Astrocyte of the spinal cord (primary cell): ENCODE measurements at regions not wholly inside any gene's neighbourhood (a gene's known extent, or its start where the extent isn't known, plus 50 kb on each side); places are given as distances from the start of the nearest gene placed in this dataset.

Source experiments
- DNase-seq: peaks from one replicate; pipeline ENCODE4 v3.0.0; 2011; ENCODE audit warnings: low read depth, low spot score
- H3K4me3 ChIP-seq: 2 replicates; pipeline ENCODE4 v1.5.1; 2011; ENCODE audit warnings: low read depth, mild to moderate bottlenecking, low read length, moderate library complexity
- CTCF ChIP-seq: IDR thresholded peaks from 2 replicates; pipeline ENCODE4 v1.5.1; 2012; ENCODE audit warnings: low read depth, mild to moderate bottlenecking, low read length, inconsistent platforms
- in situ Hi-C: cut with HindIII; loops from 2 replicates; pipeline ENCODE4 v1.10.0; 2017; ENCODE audit warnings: low sequenced_read_pairs

GRCh38 chr6:164911873-164912580 is 397.4 kb downstream of the C6orf118 start:
- in situ Hi-C loops, result no loop called here
- DNase-seq, result no peak

DNA sequence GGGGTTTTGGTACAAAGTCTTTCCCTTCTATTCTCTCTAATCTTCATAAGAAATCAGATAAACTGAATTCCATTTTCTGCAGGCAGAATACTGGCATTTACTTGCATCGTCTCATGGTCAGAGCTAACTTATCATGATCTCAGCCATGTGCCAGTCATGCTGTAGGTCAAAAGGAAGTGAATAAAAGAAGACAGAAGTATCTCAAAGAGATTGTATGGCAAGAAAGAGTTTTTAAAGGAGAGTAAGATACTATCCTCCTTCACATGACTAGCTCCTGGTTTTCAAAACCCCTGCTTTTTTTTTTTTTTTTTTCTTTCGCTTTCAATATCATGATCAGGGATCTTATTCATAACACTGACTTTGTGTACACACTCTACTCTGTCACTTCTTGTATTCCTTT is 398.3 kb downstream of the C6orf118 start:
- no peak for DNase-seq
- in situ Hi-C loops, result no loop called here
- H3K4me3 ChIP-seq, result no peak overlapping the region
- no peak for TF ChIP-seq CTCF

More at GRCh38 chr6:164911873-164912580, 397.4 kb downstream of the C6orf118 start:
- TF ChIP-seq CTCF, result no peak
- H3K4me3 ChIP-seq, result no peak overlapping the region

GRCh38 chr6:164906766-164907165 is 402.6 kb downstream of the C6orf118 start:
- no peak overlapping the region for H3K4me3 ChIP-seq
- no peak for DNase-seq
- TF ChIP-seq CTCF, result no peak
- in situ Hi-C loops, result no loop called here

GRCh38 chr6:164905311-164905710 is 404.1 kb downstream of the C6orf118 start:
- in situ Hi-C loops, result no loop called here
- no peak overlapping the region for H3K4me3 ChIP-seq
- DNase-seq, result no peak
- TF ChIP-seq CTCF, result no peak

- no peak for TF ChIP-seq CTCF
- H3K4me3 ChIP-seq, result no peak overlapping the region
- in situ Hi-C loops, result no loop called here
- DNase-seq, result no peak
Measured at GRCh38 chr6:164898412-164898811, 411.0 kb downstream of the C6orf118 start.

DNA sequence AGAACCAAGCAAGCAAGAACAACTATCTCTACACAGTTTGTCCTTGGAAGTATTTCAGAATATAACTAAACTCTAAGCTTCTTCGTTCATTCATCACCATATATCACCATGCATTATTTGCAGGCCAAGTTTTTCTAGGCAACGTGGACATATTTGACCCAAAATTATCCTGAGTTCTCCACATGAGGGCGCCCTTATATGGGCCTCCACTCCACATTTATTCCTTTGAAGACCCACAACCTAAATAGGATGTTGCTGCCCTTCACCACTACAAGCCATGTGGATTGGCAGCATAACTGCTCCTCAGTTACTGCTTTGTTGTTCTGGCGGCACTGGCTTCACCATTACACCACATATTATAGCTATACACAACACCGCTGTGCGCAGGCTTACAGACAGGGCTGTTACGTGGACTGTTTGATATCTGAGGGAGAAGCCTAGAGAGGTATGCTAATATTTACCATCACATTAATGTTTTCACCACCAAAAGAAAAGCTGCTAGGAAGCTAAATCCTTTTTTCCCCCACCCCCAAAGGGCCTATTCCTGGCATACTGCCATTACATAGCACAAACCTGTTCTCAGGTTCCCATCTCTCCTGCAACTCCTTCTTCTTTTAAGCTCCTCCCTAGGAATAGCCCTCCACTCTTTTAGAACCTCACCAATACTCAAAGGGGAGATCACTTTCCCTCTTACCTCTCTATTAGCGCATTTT is 411.7 kb downstream of the C6orf118 start:
- in situ Hi-C loops, result no loop called here
- H3K4me3 ChIP-seq, result no peak overlapping the region
- DNase-seq, result no peak
- no peak for TF ChIP-seq CTCF
